Activated B cell treated with CpG ODN at 0.5 μM for 24 hours (primary cell): ENCODE measurements at regions not wholly inside any gene's neighbourhood (a gene's known extent, or its start where the extent isn't known, plus 50 kb on each side); places are given as distances from the start of the nearest gene placed in this dataset.

Experiments
- ATAC-seq: fragments of 200-7000 bp; cut with Tn5 transposase; one replicate; pipeline ENCODE4 v1.10.0; 2021; ENCODE audit warnings: low read depth, mild to moderate bottlenecking, moderate library complexity
- CTCF ChIA-PET: fragments of 350-600 bp; sonication (Branson Sonifier 250); formaldehyde crosslinking; loops from one replicate; lab custom pipeline; 2021; ENCODE audit warnings: antibody characterized with exemption; lab: Charles Lee
- POLR2A ChIA-PET: fragments of 350-600 bp; sonication (Branson Sonifier 250); formaldehyde crosslinking; loops from one replicate; lab custom pipeline; 2021; ENCODE audit warnings: antibody characterized with exemption; lab: Charles Lee
- DNase-seq: peaks from one replicate; pipeline ENCODE4 v3.0.0; 2022
- H3K27ac Mint-ChIP-seq: one replicate; pipeline ENCODE4 v1.8.0; 2020; ENCODE audit warnings: mixed read lengths
- H3K27me3 Mint-ChIP-seq: one replicate; pipeline ENCODE4 v1.8.0; 2021; ENCODE audit warnings: mixed read lengths
- H3K36me3 Mint-ChIP-seq: one replicate; pipeline ENCODE4 v1.8.0; 2021; ENCODE audit warnings: low read depth, mixed read lengths
- H3K4me1 Mint-ChIP-seq: one replicate; pipeline ENCODE4 v1.8.0; 2021; ENCODE audit warnings: mixed read lengths
- H3K4me3 Mint-ChIP-seq: one replicate; pipeline ENCODE4 v1.8.0; 2020; ENCODE audit warnings: mild to moderate bottlenecking, mixed read lengths
- H3K9me3 Mint-ChIP-seq: one replicate; pipeline ENCODE4 v1.8.0; 2020; ENCODE audit warnings: mixed read lengths
- intact Hi-C: fragments of 100-400 bp; cut with micrococcal nuclease; formaldehyde crosslinking; loops from one replicate; pipeline ENCODE4 v1.15.1; 2024
- TF ChIP-seq, protein P1 (sequence below): fragments of 200-600 bp; IDR thresholded peaks from one replicate; pipeline ENCODE4 v1.8.0; 2022; ENCODE audit warnings: antibody characterized with exemption, mild to moderate bottlenecking

DNA sequence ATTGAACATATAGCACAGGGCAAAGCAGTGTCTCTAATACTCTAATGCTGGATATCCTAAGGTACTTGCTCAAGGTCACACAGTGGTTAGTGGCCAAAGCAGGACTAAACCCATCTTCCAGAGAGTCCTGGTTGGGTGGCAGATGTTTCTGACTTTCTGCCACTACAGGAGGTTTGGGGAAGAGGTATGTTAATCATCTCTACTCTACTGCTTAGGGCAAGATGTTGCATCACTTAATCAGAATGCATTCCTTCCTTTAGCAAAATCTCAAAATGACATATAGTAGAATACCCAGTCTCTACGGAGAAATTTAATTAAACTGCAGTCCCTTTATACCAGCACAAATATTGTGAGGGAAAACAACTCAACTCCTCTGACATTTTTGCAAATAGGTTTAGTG lies 190.7 kb upstream of the FAM241A start:
- Mint-ChIP-seq H3K9me3 (peaks cover 10% of the 10 kb centered on the region), H3K27ac (no peak overlapping the region), H3K4me1 (no peaks in the 10 kb centered on the region), H3K27me3 (peaks cover 4% of the 10 kb centered on the region), H3K4me3 (no peak overlapping the region), H3K36me3 (no peaks in the 10 kb centered on the region)
- intact Hi-C loops: no loop called here
- DNase-seq (no peak), ATAC-seq (no peak)
- CTCF ChIA-PET: no interaction called here
- POLR2A ChIA-PET: no interaction called here
- TF ChIP-seq, protein P1, sequence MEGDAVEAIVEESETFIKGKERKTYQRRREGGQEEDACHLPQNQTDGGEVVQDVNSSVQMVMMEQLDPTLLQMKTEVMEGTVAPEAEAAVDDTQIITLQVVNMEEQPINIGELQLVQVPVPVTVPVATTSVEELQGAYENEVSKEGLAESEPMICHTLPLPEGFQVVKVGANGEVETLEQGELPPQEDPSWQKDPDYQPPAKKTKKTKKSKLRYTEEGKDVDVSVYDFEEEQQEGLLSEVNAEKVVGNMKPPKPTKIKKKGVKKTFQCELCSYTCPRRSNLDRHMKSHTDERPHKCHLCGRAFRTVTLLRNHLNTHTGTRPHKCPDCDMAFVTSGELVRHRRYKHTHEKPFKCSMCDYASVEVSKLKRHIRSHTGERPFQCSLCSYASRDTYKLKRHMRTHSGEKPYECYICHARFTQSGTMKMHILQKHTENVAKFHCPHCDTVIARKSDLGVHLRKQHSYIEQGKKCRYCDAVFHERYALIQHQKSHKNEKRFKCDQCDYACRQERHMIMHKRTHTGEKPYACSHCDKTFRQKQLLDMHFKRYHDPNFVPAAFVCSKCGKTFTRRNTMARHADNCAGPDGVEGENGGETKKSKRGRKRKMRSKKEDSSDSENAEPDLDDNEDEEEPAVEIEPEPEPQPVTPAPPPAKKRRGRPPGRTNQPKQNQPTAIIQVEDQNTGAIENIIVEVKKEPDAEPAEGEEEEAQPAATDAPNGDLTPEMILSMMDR: no peak

GRCh38 chr4:111955001-111955400 lies 190.3 kb upstream of the FAM241A start:
- H3K9me3 Mint-ChIP-seq: peaks cover 6% of the 10 kb centered on the region
- no peak overlapping the region for H3K27ac Mint-ChIP-seq
- DNase-seq (no peak), ATAC-seq (no peak)
- POLR2A ChIA-PET: no interaction called here
- intact Hi-C loops: no loop called here
- peaks cover 4% of the 10 kb centered on the region for H3K27me3 Mint-ChIP-seq
- CTCF ChIA-PET: no interaction called here
- H3K4me1 Mint-ChIP-seq: peaks cover 2% of the 10 kb centered on the region
- H3K4me3 Mint-ChIP-seq: no peak overlapping the region
- TF ChIP-seq, protein P1: no peak
- H3K36me3 Mint-ChIP-seq: no peaks in the 10 kb centered on the region

- ATAC-seq (no peak), DNase-seq (no peak)
- H3K36me3 Mint-ChIP-seq: no peaks in the 10 kb centered on the region
- TF ChIP-seq, protein P1: no peak
- ChIA-PET CTCF (no interaction called here), POLR2A (no interaction called here)
- intact Hi-C loops: no loop called here
- no peak overlapping the region for H3K4me3 Mint-ChIP-seq
- H3K9me3 Mint-ChIP-seq: no peaks in the 10 kb centered on the region
- H3K27ac Mint-ChIP-seq: no peak overlapping the region
- H3K4me1 Mint-ChIP-seq: peaks cover 9% of the 10 kb centered on the region
- peaks cover 4% of the 10 kb centered on the region for H3K27me3 Mint-ChIP-seq
These were observed 188.1 kb upstream of the FAM241A start for GRCh38 chr4:111957116-111957515.

DNA sequence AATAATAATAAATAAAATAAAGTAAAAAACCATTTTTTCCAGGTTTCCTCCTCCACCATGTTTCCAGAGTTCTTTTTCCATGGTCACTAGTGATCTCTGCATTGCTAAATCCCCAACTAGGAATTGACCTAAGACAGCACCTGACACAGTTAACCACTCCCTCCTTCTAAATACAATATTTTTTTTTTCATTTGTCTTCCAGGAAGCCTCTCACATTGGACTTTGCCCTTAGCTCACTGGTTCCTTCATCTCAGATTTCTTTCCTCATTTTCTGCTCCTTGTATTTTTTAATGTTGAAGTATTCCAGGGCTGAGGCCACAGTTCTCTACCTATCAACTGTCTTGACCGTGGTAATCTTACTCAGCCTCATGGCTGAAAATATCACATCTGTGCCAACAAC lies 187.3 kb upstream of the FAM241A start:
- POLR2A ChIA-PET: no interaction called here
- CTCF ChIA-PET: no interaction called here
- peaks cover 4% of the 10 kb centered on the region for H3K27me3 Mint-ChIP-seq
- H3K9me3 Mint-ChIP-seq: no peaks in the 10 kb centered on the region
- TF ChIP-seq, protein P1: no peak
- H3K4me3 Mint-ChIP-seq: no peak overlapping the region
- H3K4me1 Mint-ChIP-seq: peaks cover 9% of the 10 kb centered on the region
- ATAC-seq (no peak), DNase-seq (no peak)
- no peaks in the 10 kb centered on the region for H3K36me3 Mint-ChIP-seq
- H3K27ac Mint-ChIP-seq: no peak overlapping the region
- intact Hi-C loops: no loop called here

GRCh38 chr4:111959222-111959621 lies 186.0 kb upstream of the FAM241A start:
- H3K4me3 Mint-ChIP-seq: no peak overlapping the region
- DNase-seq (no peak), ATAC-seq (no peak)
- no peaks in the 10 kb centered on the region for H3K9me3 Mint-ChIP-seq
- no peaks in the 10 kb centered on the region for H3K36me3 Mint-ChIP-seq
- POLR2A ChIA-PET: no interaction called here
- peaks cover 4% of the 10 kb centered on the region for H3K27me3 Mint-ChIP-seq
- H3K4me1 Mint-ChIP-seq: peaks cover 9% of the 10 kb centered on the region
- H3K27ac Mint-ChIP-seq: no peak overlapping the region
- TF ChIP-seq, protein P1: no peak
- intact Hi-C loops: no loop called here
- CTCF ChIA-PET: interaction anchor here (0.8 kb wide), 1 partner anchor 14 kb away, joined by 3 read pairs; no protein-coding TSS in a partner anchor
